ENCODE measurements at regions not wholly inside any gene's neighbourhood (a gene's known extent, or its start where the extent isn't known, plus 50 kb on each side); places are given as distances from the start of the nearest gene placed in this dataset.

GRCh38 chr3:118480101-118480860, 554.4 kb downstream of the IGSF11 start:
- no peak overlapping the region for H3K27ac Mint-ChIP-seq
- H3K4me1 Mint-ChIP-seq, result no peaks in the 10 kb centered on the region
- no peak for ATAC-seq
- H3K36me3 Mint-ChIP-seq, result no peaks in the 10 kb centered on the region
- H3K9me3 Mint-ChIP-seq, result peaks cover 8% of the 10 kb centered on the region
- no peak for DNase-seq (ENCODE audit: low spot score in 2 of 2)
- H3K4me3 Mint-ChIP-seq, result no peak overlapping the region

GRCh38 chr3:118485693-118486092, 549.0 kb downstream of the IGSF11 start:
- no peak overlapping the region for H3K27ac Mint-ChIP-seq

DNA sequence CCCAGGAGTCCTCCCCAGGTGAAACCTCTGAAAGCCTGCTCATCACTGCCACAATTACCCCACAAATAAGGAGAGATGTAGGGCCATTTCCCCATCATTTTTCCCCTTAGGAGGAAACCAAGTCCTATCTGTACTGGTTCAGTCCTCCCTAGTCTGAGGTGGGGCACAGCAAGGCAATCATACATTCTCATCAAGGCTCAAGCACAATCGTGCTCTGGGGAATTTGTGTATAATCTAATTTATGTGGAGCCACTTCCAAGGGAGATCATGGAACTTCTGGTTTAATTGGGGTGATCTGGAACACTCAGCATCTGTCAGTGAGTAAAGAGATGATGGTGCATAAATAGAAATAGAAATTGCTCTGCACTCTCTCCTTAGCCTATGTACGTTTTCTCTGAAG, 546.9 kb downstream of the IGSF11 start:
- ATAC-seq (no peak), DNase-seq (ENCODE audit: low spot score in 2 of 2) (no peak)
- H3K4me3 Mint-ChIP-seq, result no peak overlapping the region
- no peaks in the 10 kb centered on the region for H3K4me1 Mint-ChIP-seq
- H3K36me3 Mint-ChIP-seq, result no peaks in the 10 kb centered on the region
- no peak overlapping the region for H3K27ac Mint-ChIP-seq
- H3K9me3 Mint-ChIP-seq, result peaks cover 26% of the 10 kb centered on the region

More at GRCh38 chr3:118485693-118486092, 549.0 kb downstream of the IGSF11 start:
- ATAC-seq, result no peak
- DNase-seq (ENCODE audit: low spot score in 2 of 2), result no peak
- Mint-ChIP-seq H3K9me3 (peaks cover 26% of the 10 kb centered on the region), H3K36me3 (no peaks in the 10 kb centered on the region), H3K4me1 (no peaks in the 10 kb centered on the region), H3K4me3 (no peak overlapping the region)

GRCh38 chr3:118488732-118489131, 545.9 kb downstream of the IGSF11 start:
- Mint-ChIP-seq H3K4me3 (no peak overlapping the region), H3K27ac (no peak overlapping the region), H3K4me1 (no peaks in the 10 kb centered on the region), H3K36me3 (no peaks in the 10 kb centered on the region), H3K9me3 (peaks cover 22% of the 10 kb centered on the region)
- DNase-seq (ENCODE audit: low spot score in 2 of 2), result no peak
- no peak for ATAC-seq

- no peaks in the 10 kb centered on the region for H3K4me1 Mint-ChIP-seq
Measured at GRCh38 chr3:118495206-118495605, 539.4 kb downstream of the IGSF11 start.

GRCh38 chr3:118497274-118497673, 537.4 kb downstream of the IGSF11 start:
- H3K4me3 Mint-ChIP-seq, result no peak overlapping the region
- ATAC-seq (no peak), DNase-seq (ENCODE audit: low spot score in 2 of 2) (no peak)
- H3K4me1 Mint-ChIP-seq, result no peaks in the 10 kb centered on the region
- H3K9me3 Mint-ChIP-seq, result peaks cover 5% of the 10 kb centered on the region
- H3K27ac Mint-ChIP-seq, result no peak overlapping the region
- no peaks in the 10 kb centered on the region for H3K36me3 Mint-ChIP-seq

More at GRCh38 chr3:118495206-118495605, 539.4 kb downstream of the IGSF11 start:
- DNase-seq (ENCODE audit: low spot score in 2 of 2) (no peak), ATAC-seq (no peak)
- no peak overlapping the region for H3K4me3 Mint-ChIP-seq
- no peak overlapping the region for H3K27ac Mint-ChIP-seq
- H3K36me3 Mint-ChIP-seq, result no peaks in the 10 kb centered on the region
- peaks cover 10% of the 10 kb centered on the region for H3K9me3 Mint-ChIP-seq

DNA sequence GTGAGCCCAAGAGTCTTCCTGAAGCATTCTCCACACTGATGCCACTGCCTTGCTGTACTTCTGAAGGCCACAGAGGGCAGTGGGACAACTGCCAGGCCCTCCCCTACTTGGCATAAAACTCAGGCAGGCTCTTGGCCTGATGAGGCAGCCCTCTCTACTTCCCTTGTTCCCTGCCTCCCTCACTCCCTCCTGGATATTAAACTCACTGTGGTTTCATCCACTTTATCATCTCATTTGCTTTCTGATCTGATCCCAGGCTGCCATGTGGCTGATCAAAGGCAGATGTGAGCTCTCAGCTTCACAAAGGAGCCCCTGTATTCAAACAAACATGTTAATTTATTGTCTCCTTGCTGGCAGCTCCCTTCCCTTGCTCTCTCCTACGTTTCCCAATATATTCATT, 533.5 kb downstream of the IGSF11 start:
- H3K4me3 Mint-ChIP-seq, result no peak overlapping the region
- H3K9me3 Mint-ChIP-seq, result peaks cover 7% of the 10 kb centered on the region
- no peak overlapping the region for H3K27ac Mint-ChIP-seq

GRCh38 chr3:118504906-118505305, 529.7 kb downstream of the IGSF11 start:
- H3K27ac Mint-ChIP-seq, result no peak overlapping the region
- H3K9me3 Mint-ChIP-seq, result peaks cover 4% of the 10 kb centered on the region
- ATAC-seq, result no peak
- H3K4me3 Mint-ChIP-seq, result no peak overlapping the region
- H3K36me3 Mint-ChIP-seq, result no peaks in the 10 kb centered on the region
- DNase-seq (ENCODE audit: low spot score in 2 of 2), result no peak
- no peaks in the 10 kb centered on the region for H3K4me1 Mint-ChIP-seq

More for the DNA sequence above, 533.5 kb downstream of the IGSF11 start:
- Mint-ChIP-seq H3K4me1 (no peaks in the 10 kb centered on the region), H3K36me3 (no peaks in the 10 kb centered on the region)
- ATAC-seq (no peak), DNase-seq (ENCODE audit: low spot score in 2 of 2) (no peak)

GRCh38 chr3:118505784-118506183, 528.9 kb downstream of the IGSF11 start:
- ATAC-seq, result no peak
- Mint-ChIP-seq H3K9me3 (peaks cover 7% of the 10 kb centered on the region), H3K4me3 (no peak overlapping the region)

DNA sequence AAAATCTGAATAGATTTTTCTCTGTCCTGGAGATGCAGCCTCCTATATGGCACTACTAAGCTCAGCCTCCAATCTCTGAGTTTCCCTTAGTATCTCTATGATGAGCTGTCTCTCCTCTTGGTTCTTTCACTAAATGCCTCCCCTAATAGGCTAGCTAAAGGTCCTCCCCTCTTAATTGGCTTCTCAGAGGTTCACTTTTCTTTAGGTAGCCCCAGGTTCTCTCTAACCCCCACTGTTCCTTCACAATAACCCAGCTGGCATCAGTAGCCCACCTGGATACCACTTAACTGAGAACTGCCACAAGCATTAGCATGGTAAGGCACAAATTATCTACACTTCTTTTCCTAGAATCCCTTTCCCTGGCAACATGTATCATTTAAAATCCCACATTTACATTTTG, 523.2 kb downstream of the IGSF11 start:
- DNase-seq (ENCODE audit: low spot score in 2 of 2) (no peak), ATAC-seq (no peak)
- Mint-ChIP-seq H3K4me3 (no peak overlapping the region), H3K27ac (no peak overlapping the region), H3K36me3 (no peaks in the 10 kb centered on the region), H3K9me3 (peaks cover 16% of the 10 kb centered on the region), H3K4me1 (no peaks in the 10 kb centered on the region)

More at GRCh38 chr3:118505784-118506183, 528.9 kb downstream of the IGSF11 start:
- Mint-ChIP-seq H3K27ac (no peak overlapping the region), H3K4me1 (no peaks in the 10 kb centered on the region), H3K36me3 (no peaks in the 10 kb centered on the region)
- no peak for DNase-seq (ENCODE audit: low spot score in 2 of 2)

DNA sequence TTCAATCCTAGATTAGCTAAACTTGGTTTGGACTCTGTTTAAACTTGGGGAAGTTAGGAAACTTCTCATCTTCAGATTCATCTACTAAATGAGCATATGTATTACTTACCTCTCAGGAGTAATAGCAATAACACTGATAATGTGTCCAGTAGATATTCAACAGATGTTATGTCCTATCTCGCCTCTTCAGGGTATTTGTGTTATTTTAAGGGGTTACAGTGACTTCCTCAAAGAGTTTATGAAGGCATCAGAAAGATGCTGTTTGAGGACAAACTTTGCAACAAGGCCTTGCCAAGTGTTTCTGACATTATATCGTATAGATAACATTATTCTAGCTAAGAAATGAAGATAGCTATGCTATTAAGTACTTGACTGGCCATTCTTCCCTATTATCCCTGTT, 522.3 kb downstream of the IGSF11 start:
- no peaks in the 10 kb centered on the region for H3K36me3 Mint-ChIP-seq
- no peak overlapping the region for H3K4me3 Mint-ChIP-seq
- DNase-seq (ENCODE audit: low spot score in 2 of 2) (no peak), ATAC-seq (no peak)
- no peaks in the 10 kb centered on the region for H3K4me1 Mint-ChIP-seq
- H3K27ac Mint-ChIP-seq, result no peak overlapping the region
- peaks cover 16% of the 10 kb centered on the region for H3K9me3 Mint-ChIP-seq

DNA sequence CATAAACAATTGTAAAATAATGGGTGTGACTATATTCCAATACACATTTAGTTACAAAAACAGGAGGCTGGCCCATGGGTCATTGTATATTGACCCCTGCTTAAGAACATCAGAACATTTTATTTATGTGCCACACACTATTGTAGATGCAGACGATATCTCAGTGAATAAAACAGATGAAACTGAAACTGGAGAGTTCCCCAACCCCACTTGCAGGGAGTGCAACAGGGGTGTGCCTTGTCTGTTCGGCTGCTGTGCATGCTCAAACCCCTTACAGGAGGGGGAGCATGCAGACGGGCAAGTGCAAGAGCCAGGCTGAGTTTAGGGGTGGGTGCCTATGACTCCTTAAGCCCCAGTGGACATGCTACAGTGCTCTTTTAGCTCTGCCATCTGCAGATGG, 509.6 kb downstream of the IGSF11 start:
- no peaks in the 10 kb centered on the region for H3K4me1 Mint-ChIP-seq
- no peaks in the 10 kb centered on the region for H3K36me3 Mint-ChIP-seq
- DNase-seq (ENCODE audit: low spot score in 2 of 2) (no peak), ATAC-seq (no peak)
- no peak overlapping the region for H3K27ac Mint-ChIP-seq
- peaks cover 10% of the 10 kb centered on the region for H3K9me3 Mint-ChIP-seq
- H3K4me3 Mint-ChIP-seq, result no peak overlapping the region

GRCh38 chr3:118526758-118527513, 507.7 kb downstream of the IGSF11 start:
- no peak overlapping the region for H3K4me3 Mint-ChIP-seq
- H3K9me3 Mint-ChIP-seq, result peaks cover 10% of the 10 kb centered on the region

GRCh38 chr3:118527514-118528044, 507.1 kb downstream of the IGSF11 start:
- Mint-ChIP-seq H3K36me3 (no peaks in the 10 kb centered on the region), H3K9me3 (peaks cover 10% of the 10 kb centered on the region), H3K27ac (no peak overlapping the region), H3K4me1 (no peaks in the 10 kb centered on the region), H3K4me3 (no peak overlapping the region)
- no peak for DNase-seq (ENCODE audit: low spot score in 2 of 2)
- ATAC-seq, result no peak

More at GRCh38 chr3:118526758-118527513, 507.7 kb downstream of the IGSF11 start:
- Mint-ChIP-seq H3K27ac (no peak overlapping the region), H3K4me1 (no peaks in the 10 kb centered on the region), H3K36me3 (no peaks in the 10 kb centered on the region)
- DNase-seq (ENCODE audit: low spot score in 2 of 2) (no peak), ATAC-seq (no peak)

GRCh38 chr3:118529554-118529953, 505.1 kb downstream of the IGSF11 start:
- no peak for ATAC-seq

More at GRCh38 chr3:118529554-118529953, 505.1 kb downstream of the IGSF11 start:
- H3K4me3 Mint-ChIP-seq, result no peak overlapping the region
- no peaks in the 10 kb centered on the region for H3K36me3 Mint-ChIP-seq
- peaks cover 13% of the 10 kb centered on the region for H3K9me3 Mint-ChIP-seq
- no peaks in the 10 kb centered on the region for H3K4me1 Mint-ChIP-seq
- no peak for DNase-seq (ENCODE audit: low spot score in 2 of 2)
- no peak overlapping the region for H3K27ac Mint-ChIP-seq

Data from stimulated activated effector memory CD8-positive, alpha-beta T cell treated with anti-CD3 and anti-CD28 coated beads, Interleukin-12 subunit alpha, Interleukin-12 subunit beta, amount 100 ng/mL, for 72 hours (primary cell).